Stomach (tissue), 4 donors: ENCODE measurements at regions not wholly inside any gene's neighbourhood (a gene's known extent, or its start where the extent isn't known, plus 50 kb on each side); places are given as distances from the start of the nearest gene placed in this dataset.
"Not testable (repeated sequence)": the region's sequence is repeated elsewhere in the genome, so short reads cannot be mapped to it uniquely, and the experiment has no call there.

Source experiments
- CTCF ChIP-seq, 7 experiments: fragments of 450-650 bp in 4 of 7; fragments of 200-600 bp in 3 of 7; sonication (generic) in 3 of 7; IDR thresholded peaks; one replicate each; pipeline ENCODE4 v1.5.1; 2016 to 2019; ENCODE audit warnings: antibody characterized with exemption in 7 of 7, control low read depth in 2 of 7, mild to moderate bottlenecking in 1 of 7
- POLR2A ChIP-seq, 4 donors: fragments of 450-650 bp; IDR thresholded peaks; one replicate each; pipeline ENCODE4 v1.6.1; 2016; ENCODE audit warnings: antibody characterized with exemption in 4 of 4, control low read depth in 2 of 4, mild to moderate bottlenecking in 1 of 4, moderate library complexity in 1 of 4
- POLR2AphosphoS5 ChIP-seq, 3 donors: sonication (generic); formaldehyde crosslinking; IDR thresholded peaks; one replicate each; pipeline ENCODE4 v1.6.1; 2016; ENCODE audit warnings: antibody characterized with exemption in 3 of 3

GRCh38 chr21:10362816-10363215, 158.6 kb upstream of the TPTE start:
- not testable (repeated sequence) for TF ChIP-seq CTCF, POLR2A, POLR2AphosphoS5 (IDR thresholded peaks at IDR 0.05)
